MM.1S (cell line): ENCODE measurements at regions not wholly inside any gene's neighbourhood (a gene's known extent, or its start where the extent isn't known, plus 50 kb on each side); places are given as distances from the start of the nearest gene placed in this dataset.

Source experiments
- CTCF ChIP-seq: fragments of 300-600 bp; sonication (generic); IDR thresholded peaks from 2 replicates; pipeline ENCODE4 v1.5.1; 2016; ENCODE audit warnings: antibody characterized with exemption, low read length, mixed read lengths
- EZH2 ChIP-seq: fragments of 300-600 bp; sonication (generic); optimal IDR thresholded peaks from 2 replicates; pipeline ENCODE3; 2017; ENCODE audit warnings: low read depth, mild to moderate bottlenecking, antibody characterized with exemption, low read length, mixed read lengths
- EZH2phosphoT487 ChIP-seq: fragments of 300-600 bp; sonication (generic); IDR thresholded peaks from 2 replicates; pipeline ENCODE4 v1.6.1; 2018; ENCODE audit warnings: antibody characterized with exemption, low read length

DNA sequence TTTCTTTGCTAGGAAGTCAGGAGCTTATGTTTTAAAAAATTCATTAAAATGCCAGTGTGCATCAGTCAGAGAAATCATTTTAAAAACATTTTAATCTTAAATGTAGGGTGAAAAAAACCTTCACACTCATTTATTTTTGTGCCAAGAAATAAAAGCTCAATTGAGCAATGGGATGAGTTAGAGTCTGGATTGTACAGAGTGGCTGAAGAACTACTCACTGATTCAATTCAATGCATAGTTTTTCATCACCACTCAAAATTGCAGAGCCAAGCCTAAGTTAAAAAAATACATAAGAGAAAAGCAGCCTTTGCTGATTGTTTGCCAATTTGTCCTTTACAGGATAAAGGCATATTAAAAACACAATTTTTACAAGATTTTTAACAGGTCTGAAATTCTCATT, 168.2 kb upstream of the DMRTA1 start:
- TF ChIP-seq CTCF (no peak), EZH2phosphoT487 (no peak), EZH2 (no peak)
